ENCODE measurements at regions not wholly inside any gene's neighbourhood (a gene's known extent, or its start where the extent isn't known, plus 50 kb on each side); places are given as distances from the start of the nearest gene placed in this dataset.

- DNase-seq (ENCODE audit: extremely low read depth, low read depth): no peak
- TF ChIP-seq, protein P1, sequence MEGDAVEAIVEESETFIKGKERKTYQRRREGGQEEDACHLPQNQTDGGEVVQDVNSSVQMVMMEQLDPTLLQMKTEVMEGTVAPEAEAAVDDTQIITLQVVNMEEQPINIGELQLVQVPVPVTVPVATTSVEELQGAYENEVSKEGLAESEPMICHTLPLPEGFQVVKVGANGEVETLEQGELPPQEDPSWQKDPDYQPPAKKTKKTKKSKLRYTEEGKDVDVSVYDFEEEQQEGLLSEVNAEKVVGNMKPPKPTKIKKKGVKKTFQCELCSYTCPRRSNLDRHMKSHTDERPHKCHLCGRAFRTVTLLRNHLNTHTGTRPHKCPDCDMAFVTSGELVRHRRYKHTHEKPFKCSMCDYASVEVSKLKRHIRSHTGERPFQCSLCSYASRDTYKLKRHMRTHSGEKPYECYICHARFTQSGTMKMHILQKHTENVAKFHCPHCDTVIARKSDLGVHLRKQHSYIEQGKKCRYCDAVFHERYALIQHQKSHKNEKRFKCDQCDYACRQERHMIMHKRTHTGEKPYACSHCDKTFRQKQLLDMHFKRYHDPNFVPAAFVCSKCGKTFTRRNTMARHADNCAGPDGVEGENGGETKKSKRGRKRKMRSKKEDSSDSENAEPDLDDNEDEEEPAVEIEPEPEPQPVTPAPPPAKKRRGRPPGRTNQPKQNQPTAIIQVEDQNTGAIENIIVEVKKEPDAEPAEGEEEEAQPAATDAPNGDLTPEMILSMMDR (IDR thresholded peaks at IDR 0.05; ENCODE audit: low read depth, low read length): no peak
Measured at GRCh38 chr2:2644040-2644439, 313.0 kb upstream of the MYT1L start.

DNA sequence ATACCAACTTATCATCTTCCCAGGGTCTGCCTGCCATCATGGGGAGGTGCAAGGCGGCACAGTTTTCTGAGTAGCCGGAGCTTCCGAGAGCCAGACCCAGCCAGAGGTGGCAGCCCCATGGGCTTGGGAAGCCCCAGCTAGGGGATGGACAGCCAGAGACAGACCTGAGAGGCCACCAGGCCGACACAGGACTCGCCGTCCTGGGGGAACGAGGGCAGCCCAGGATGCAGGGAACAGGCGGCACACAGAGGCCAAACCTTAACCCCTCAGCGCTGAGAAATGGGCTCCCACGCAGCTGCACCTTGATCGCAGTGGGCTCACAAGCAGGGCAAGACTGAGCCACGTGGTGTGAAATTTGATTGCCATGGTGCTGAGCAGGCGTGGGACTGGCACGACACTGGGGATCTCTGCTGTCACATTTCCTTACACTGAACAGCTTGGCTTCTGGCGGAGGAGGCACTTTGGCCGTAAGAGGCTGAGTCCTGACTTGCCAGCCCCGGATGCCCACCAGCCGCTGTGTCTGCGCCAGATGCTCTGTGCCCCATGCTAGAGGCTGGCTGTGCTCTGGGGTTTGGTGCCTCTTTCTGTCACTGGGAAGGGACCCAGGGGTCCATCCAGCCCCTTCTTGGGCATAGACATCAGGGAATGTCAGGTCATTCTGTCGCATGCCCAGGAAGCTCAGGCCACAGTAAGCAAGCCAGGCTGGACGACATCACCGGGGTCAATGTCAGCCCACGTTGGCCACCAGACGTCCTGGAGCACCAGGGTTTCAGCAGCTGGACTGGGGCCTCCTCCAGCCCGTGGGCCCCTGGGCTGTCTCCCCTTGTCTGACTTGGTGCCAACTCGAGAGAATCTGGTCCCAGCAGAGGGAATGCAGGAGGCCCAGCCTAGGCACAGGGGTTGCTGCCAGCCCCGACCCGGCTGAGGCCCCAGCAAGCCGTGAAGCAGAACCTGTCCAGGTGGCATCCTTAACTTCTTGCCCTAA, 312.1 kb upstream of the MYT1L start:
- no peak for DNase-seq (ENCODE audit: extremely low read depth, low read depth)
- TF ChIP-seq, protein P1 (IDR thresholded peaks at IDR 0.05; ENCODE audit: low read depth, low read length): no peak

DNA sequence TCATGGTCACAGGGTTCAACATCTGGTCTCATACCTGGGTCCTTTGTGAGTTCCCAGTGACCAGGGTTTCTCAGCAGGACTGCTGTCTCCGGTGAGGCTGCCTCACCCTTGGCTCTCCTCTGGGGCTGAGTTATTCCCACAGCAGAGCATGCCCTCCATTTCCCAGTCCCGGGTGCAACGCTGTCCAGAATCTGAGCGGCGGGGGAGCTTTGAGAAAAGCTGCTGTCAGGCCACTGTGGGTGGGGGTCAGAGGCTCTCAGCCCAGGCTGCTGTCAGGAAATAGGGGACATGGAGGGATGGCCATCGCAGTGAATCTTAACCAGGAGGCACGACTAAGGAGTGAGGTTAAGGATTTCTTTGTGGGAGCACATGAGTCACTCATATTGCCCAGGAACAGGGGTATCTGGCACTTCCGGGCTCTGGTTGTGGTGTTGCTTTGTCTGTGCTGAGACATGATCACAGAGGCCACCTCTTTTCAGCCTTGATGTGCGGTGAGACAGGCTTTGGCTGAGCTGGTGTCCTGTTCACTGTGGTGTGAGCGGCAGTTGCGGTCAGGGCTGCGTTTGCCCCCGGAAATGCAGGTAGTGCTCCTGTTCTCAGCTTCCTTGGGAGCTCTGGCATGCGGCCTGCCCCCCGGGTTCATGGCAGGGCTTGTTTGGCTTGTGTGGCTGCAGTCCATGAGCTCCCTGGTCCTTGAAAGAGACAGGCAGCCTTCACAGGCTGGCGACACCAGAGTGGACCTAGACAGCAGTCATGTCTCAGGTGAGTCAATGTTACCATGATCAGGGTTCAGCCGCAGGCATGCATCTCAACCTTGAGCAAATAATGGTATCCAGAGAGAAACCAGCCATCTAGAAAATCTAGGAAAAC, 310.7 kb upstream of the MYT1L start:
- TF ChIP-seq, protein P1 (IDR thresholded peaks at IDR 0.05; ENCODE audit: low read depth, low read length): no peak
- no peak for DNase-seq (ENCODE audit: extremely low read depth, low read depth)

DNA sequence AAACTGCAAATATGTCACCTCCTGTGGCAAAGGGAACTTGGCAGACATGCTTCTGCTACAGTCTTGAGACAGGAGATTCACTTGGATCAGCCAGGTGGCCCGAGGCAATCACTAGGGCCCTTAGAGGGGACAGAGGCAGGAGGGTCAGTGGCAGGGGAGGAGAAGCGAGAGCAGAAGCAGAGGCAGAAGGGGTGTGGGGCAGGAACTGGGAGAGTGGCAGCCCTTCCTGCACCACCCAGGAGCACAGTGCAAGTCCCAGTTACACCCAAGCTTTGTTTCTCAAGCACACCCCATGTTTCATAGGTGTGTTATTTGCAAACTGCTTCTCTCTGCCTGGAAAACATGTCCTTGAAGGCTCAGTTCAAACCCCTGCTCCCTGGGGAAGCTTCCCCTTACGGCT, 309.7 kb upstream of the MYT1L start:
- TF ChIP-seq, protein P1 (IDR thresholded peaks at IDR 0.05; ENCODE audit: low read depth, low read length): no peak

GRCh38 chr2:2640371-2640770, 309.3 kb upstream of the MYT1L start:
- no peak for DNase-seq (ENCODE audit: extremely low read depth, low read depth)
- TF ChIP-seq, protein P1 (IDR thresholded peaks at IDR 0.05; ENCODE audit: low read depth, low read length): no peak

More for the DNA sequence above, 309.7 kb upstream of the MYT1L start:
- DNase-seq (ENCODE audit: extremely low read depth, low read depth): no peak

DNA sequence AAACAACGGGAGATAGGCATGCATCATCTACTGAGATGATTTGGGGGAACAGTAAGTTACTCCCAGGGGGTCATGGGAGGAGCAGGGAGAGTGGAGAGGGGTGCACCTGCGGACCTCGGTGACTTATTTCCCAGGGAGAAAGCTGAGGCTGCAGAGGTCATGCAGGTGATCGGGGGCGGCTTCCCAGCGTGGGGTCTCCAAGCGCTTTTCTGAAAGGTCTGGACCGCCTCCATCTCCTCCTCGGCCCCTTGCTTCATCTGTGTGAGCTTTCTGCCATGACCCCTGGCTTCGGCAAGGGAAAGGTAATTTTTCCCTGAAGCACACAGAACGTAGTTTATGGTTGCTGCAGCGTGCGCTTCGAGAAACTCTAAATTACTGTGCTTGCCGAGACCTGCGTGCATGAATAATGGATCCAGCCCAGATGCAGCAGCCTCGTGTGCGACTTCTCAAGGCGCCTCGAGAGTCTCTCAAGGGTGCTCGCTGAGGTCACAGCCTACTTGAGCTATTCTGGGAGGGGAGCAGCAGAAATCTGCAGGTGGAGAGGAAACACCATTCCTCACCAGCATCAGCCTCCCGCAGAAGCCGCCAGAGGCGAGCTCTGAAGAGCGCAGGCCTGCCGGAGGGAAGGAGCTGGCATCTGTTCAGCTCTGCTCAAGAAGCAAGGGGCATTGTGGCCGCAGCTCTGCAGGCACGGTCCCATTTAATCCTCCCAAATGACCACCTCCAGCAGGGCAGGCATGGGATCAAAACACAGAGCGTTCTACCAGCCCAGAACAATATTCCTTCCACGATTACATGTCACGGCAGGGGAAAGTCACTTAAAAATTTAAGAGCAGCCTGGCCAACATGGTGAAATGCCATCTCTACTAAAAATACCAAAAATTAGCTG, 308.4 kb upstream of the MYT1L start:
- TF ChIP-seq, protein P1 (IDR thresholded peaks at IDR 0.05; ENCODE audit: low read depth, low read length): no peak
- DNase-seq (ENCODE audit: extremely low read depth, low read depth): no peak

All from AG09319 (cell line).